H9 (cell line): ENCODE measurements at regions not wholly inside any gene's neighbourhood (a gene's known extent, or its start where the extent isn't known, plus 50 kb on each side); places are given as distances from the start of the nearest gene placed in this dataset.

Experiments
- DNase-seq: peaks from one replicate; pipeline ENCODE4 v3.0.0-alpha.2; 2017
- H2AFZ ChIP-seq: one replicate; pipeline ENCODE4 v1.6.1; 2013; ENCODE audit warnings: mild to moderate bottlenecking, low read length, control low read depth, moderate library complexity
- H2AK5ac ChIP-seq: 2 replicates; pipeline ENCODE4 v1.6.1; 2013; ENCODE audit warnings: low read length, control low read depth, mixed read lengths; ENCODE audit not compliant: insufficient read length
- H2BK120ac ChIP-seq: one replicate; pipeline ENCODE4 v1.6.1; 2013; ENCODE audit warnings: low read depth, mild to moderate bottlenecking, low read length, control low read depth, inconsistent platforms; ENCODE audit not compliant: poor library complexity, severe bottlenecking
- H2BK12ac ChIP-seq: 2 replicates; pipeline ENCODE4 v1.6.1; 2013; ENCODE audit warnings: low read length, control low read depth, mixed read lengths, low read depth; ENCODE audit not compliant: insufficient read length
- H2BK15ac ChIP-seq: 2 replicates; pipeline ENCODE4 v1.6.1; 2013; ENCODE audit warnings: low read depth, low read length, control low read depth
- H2BK20ac ChIP-seq: one replicate; pipeline ENCODE4 v1.6.1; 2013; ENCODE audit warnings: low read depth, mild to moderate bottlenecking, low read length, control low read depth, inconsistent platforms; ENCODE audit not compliant: poor library complexity, severe bottlenecking
- H2BK5ac ChIP-seq: 2 replicates; pipeline ENCODE4 v1.6.1; 2013; ENCODE audit warnings: low read length, control low read depth, mixed read lengths; ENCODE audit not compliant: insufficient read length
- H3K14ac ChIP-seq: 2 replicates; pipeline ENCODE4 v1.6.1; 2013; ENCODE audit warnings: low read length, control low read depth; ENCODE audit not compliant: insufficient read depth
- H3K18ac ChIP-seq: 2 replicates; pipeline ENCODE4 v1.6.1; 2013; ENCODE audit warnings: low read depth, mild to moderate bottlenecking, mixed read lengths, low read length, control low read depth; ENCODE audit not compliant: insufficient read length
- H3K23ac ChIP-seq: 2 replicates; pipeline ENCODE4 v1.6.1; 2013; ENCODE audit warnings: low read length, control low read depth, mixed read lengths, low read depth; ENCODE audit not compliant: insufficient read length
- H3K23me2 ChIP-seq: 2 replicates; pipeline ENCODE4 v1.6.1; 2013; ENCODE audit warnings: low read depth, mild to moderate bottlenecking, mixed read lengths, low read length, control low read depth; ENCODE audit not compliant: insufficient read length, poor library complexity, severe bottlenecking
- H3K27ac ChIP-seq: 2 replicates; pipeline ENCODE4 v1.5.1; 2013; ENCODE audit warnings: low read length, control low read depth, mixed read lengths, low read depth; ENCODE audit not compliant: insufficient read length
- H3K27me3 ChIP-seq: 2 replicates; pipeline ENCODE4 v1.6.1; 2013; ENCODE audit warnings: low read length, control low read depth, inconsistent platforms; ENCODE audit not compliant: insufficient read depth
- H3K4ac ChIP-seq: 2 replicates; pipeline ENCODE4 v1.6.1; 2013; ENCODE audit warnings: low read depth, mild to moderate bottlenecking, control low read depth, inconsistent platforms, low read length, moderate library complexity
- H3K4me1 ChIP-seq: 2 replicates; pipeline ENCODE4 v1.6.1; 2013; ENCODE audit warnings: low read length, control low read depth, inconsistent platforms; ENCODE audit not compliant: insufficient read depth
- H3K4me2 ChIP-seq: 2 replicates; pipeline ENCODE4 v1.6.1; 2013; ENCODE audit warnings: low read length, control low read depth, mixed read lengths; ENCODE audit not compliant: insufficient read length, insufficient read depth
- H3K56ac ChIP-seq: 2 replicates; pipeline ENCODE4 v1.6.1; 2013; ENCODE audit warnings: low read depth, mild to moderate bottlenecking, mixed read lengths, low read length, control low read depth; ENCODE audit not compliant: insufficient read length
- H3K79me1 ChIP-seq: 2 replicates; pipeline ENCODE4 v1.6.1; 2013; ENCODE audit warnings: low read depth, mild to moderate bottlenecking, moderate library complexity, low read length, control low read depth, inconsistent platforms; ENCODE audit not compliant: insufficient read depth, poor library complexity, severe bottlenecking
- H3K79me2 ChIP-seq: 2 replicates; pipeline ENCODE4 v1.6.1; 2013; ENCODE audit warnings: low read length, control low read depth, inconsistent platforms; ENCODE audit not compliant: insufficient read depth
- H3K9ac ChIP-seq: 2 replicates; pipeline ENCODE4 v1.6.1; 2013; ENCODE audit warnings: low read length, control low read depth, mixed read lengths; ENCODE audit not compliant: insufficient read length; ENCODE audit errors: extremely low read depth
- H3K9me3 ChIP-seq: one replicate; pipeline ENCODE4 v1.6.1; 2013; ENCODE audit warnings: low read depth, low read length, inconsistent platforms; ENCODE audit not compliant: control insufficient read depth
- H3T11ph ChIP-seq: one replicate; pipeline ENCODE4 v1.6.1; 2013; ENCODE audit warnings: mild to moderate bottlenecking, low read length, control low read depth, inconsistent platforms
- H4K20me1 ChIP-seq: one replicate; pipeline ENCODE4 v1.6.1; 2013; ENCODE audit not compliant: control insufficient read depth, insufficient read length, insufficient read depth
- H4K5ac ChIP-seq: 2 replicates; pipeline ENCODE4 v1.6.1; 2013; ENCODE audit warnings: low read depth, mild to moderate bottlenecking, mixed read lengths, low read length, control low read depth; ENCODE audit not compliant: insufficient read length
- H4K8ac ChIP-seq: replicated peaks from 2 replicates; pipeline ENCODE4 v1.6.1; 2013; ENCODE audit warnings: low read length, control low read depth, mixed read lengths, low read depth; ENCODE audit not compliant: insufficient read length
- H4K91ac ChIP-seq: 2 replicates; pipeline ENCODE4 v1.6.1; 2013; ENCODE audit warnings: low read depth, mild to moderate bottlenecking, moderate library complexity, mixed read lengths, low read length, control low read depth; ENCODE audit not compliant: insufficient read length
- H3K27ac Mint-ChIP-seq, 3 experiments: 2 replicates in 2 of 3; 3 replicates in 1 of 3; pipeline ENCODE4 v1.8.0; 2020 to 2021; ENCODE audit warnings: mixed read lengths in 3 of 3, mild to moderate bottlenecking in 1 of 3, moderate library complexity in 1 of 3
- H3K27me3 Mint-ChIP-seq: 2 replicates; pipeline ENCODE4 v1.8.0; 2021; ENCODE audit warnings: low read depth, mild to moderate bottlenecking, moderate library complexity, mixed read lengths
- H3K36me3 Mint-ChIP-seq, 3 experiments: 2 replicates in 2 of 3; 3 replicates in 1 of 3; pipeline ENCODE4 v1.8.0; 2020 to 2021; ENCODE audit warnings: low read depth in 3 of 3, mixed read lengths in 3 of 3; ENCODE audit not compliant: insufficient read depth in 1 of 3
- H3K4me1 Mint-ChIP-seq, 2 experiments: 2 replicates each; pipeline ENCODE4 v1.8.0; 2020; ENCODE audit warnings: mixed read lengths in 2 of 2
- H3K4me3 Mint-ChIP-seq, 2 experiments: 2 replicates in 1 of 2; 3 replicates in 1 of 2; pipeline ENCODE4 v1.8.0; 2020 to 2021; ENCODE audit warnings: mild to moderate bottlenecking in 2 of 2, mixed read lengths in 2 of 2, moderate library complexity in 1 of 2
- H3K9me3 Mint-ChIP-seq, 2 experiments: 2 replicates in 1 of 2; 3 replicates in 1 of 2; pipeline ENCODE4 v1.8.0; 2020; ENCODE audit warnings: mild to moderate bottlenecking in 2 of 2, mixed read lengths in 2 of 2, moderate library complexity in 1 of 2
- CTCF ChIP-seq: fragments of 200-600 bp; sonication (generic); conservative IDR thresholded peaks from 3 replicates; pipeline ENCODE4 v1.8.0; 2021; ENCODE audit warnings: antibody characterized with exemption, mild to moderate bottlenecking
- WGBS: extraction: QIAGEN DNeasy Blood & Tissue Kit; methylation state at CpG from one replicate; pipeline ENCODE4 v1.1.7; 2013; ENCODE audit warnings: missing lambda C conversion rate, low lambda C conversion rate, mixed read lengths; ENCODE audit not compliant: insufficient read length; ENCODE audit errors: extremely low coverage; 5-methylcytosine and 5-hydroxymethylcytosine counted together

- no peaks in the 10 kb centered on the region for H3K23me2 ChIP-seq
- H3K4me3 Mint-ChIP-seq, result no peak overlapping the region
- no peak overlapping the region for H3K56ac ChIP-seq
- no peak overlapping the region for H2BK15ac ChIP-seq
- H2AFZ ChIP-seq, result no peak overlapping the region
- no peak overlapping the region for H3K4me2 ChIP-seq
- H3K27ac Mint-ChIP-seq, result no peak overlapping the region
- H4K8ac ChIP-seq, result no peak overlapping the region
- H3K9ac ChIP-seq, result no peak overlapping the region
- H3K9me3 Mint-ChIP-seq, result no peaks in the 10 kb centered on the region
- H3K27me3 Mint-ChIP-seq, result no peaks in the 10 kb centered on the region
- no peak overlapping the region for H4K5ac ChIP-seq
- H3T11ph ChIP-seq, result no peak overlapping the region
- H2AK5ac ChIP-seq, result no peak overlapping the region
- no CpG with 5 or more reads among the region's 7 CpGs for WGBS
- H2BK20ac ChIP-seq, result no peak overlapping the region
- H3K9me3 ChIP-seq, result no peaks in the 10 kb centered on the region
- H3K27me3 ChIP-seq, result no peaks in the 10 kb centered on the region
- H4K20me1 ChIP-seq, result no peaks in the 10 kb centered on the region
- H2BK12ac ChIP-seq, result no peak overlapping the region
- no peak overlapping the region for H4K91ac ChIP-seq
- TF ChIP-seq CTCF, result peak; percentile 48
- no peak overlapping the region for H3K27ac ChIP-seq
- peak; percentile 41 for DNase-seq
- no peak overlapping the region for H3K4ac ChIP-seq
- H3K23ac ChIP-seq, result no peak overlapping the region
- no peak overlapping the region for H2BK5ac ChIP-seq
- no peaks in the 10 kb centered on the region for H3K36me3 Mint-ChIP-seq
- H3K4me1 ChIP-seq, result no peaks in the 10 kb centered on the region; the same call in 1 of the 2 replicates
- H3K79me1 ChIP-seq, result no peaks in the 10 kb centered on the region
- H2BK120ac ChIP-seq, result no peak overlapping the region
- no peak overlapping the region for H3K18ac ChIP-seq
- H3K4me1 Mint-ChIP-seq, result peaks cover 16 to 23% of the 10 kb centered on the region in 2 experiments
- H3K79me2 ChIP-seq, result no peaks in the 10 kb centered on the region
- H3K14ac ChIP-seq, result no peak overlapping the region
These were observed 968.1 kb upstream of the ADGRL4 start for GRCh38 chr1:79974659-79975058.
